CD4-positive, CD25-positive, alpha-beta regulatory T cell (primary cell): ENCODE measurements at regions not wholly inside any gene's neighbourhood (a gene's known extent, or its start where the extent isn't known, plus 50 kb on each side); places are given as distances from the start of the nearest gene placed in this dataset.

ENCODE experiments used
- ATAC-seq, 2 donors: fragments of 150-1000 bp; cut with Tn5 transposase; one replicate each; pipeline ENCODE4 v1.10.0; 2021; ENCODE audit warnings: low read depth in 2 of 2, moderate number of reproducible peaks in 2 of 2, moderate library complexity in 1 of 2
- DNase-seq, 3 donors: peaks; one replicate each; pipeline versions ENCODE4 v3.0.0 to v3.0.0-alpha.2; 2012 to 2022; ENCODE audit warnings: mixed read lengths in 1 of 3
- H3K27ac ChIP-seq: one replicate; pipeline ENCODE4 v1.7.0; 2013; ENCODE audit warnings: mild to moderate bottlenecking, low read length; ENCODE audit not compliant: insufficient read depth, poor library complexity, severe bottlenecking
- H3K27me3 ChIP-seq: one replicate; pipeline ENCODE4 v1.7.0; 2013; ENCODE audit warnings: low read length; ENCODE audit not compliant: control insufficient read depth, insufficient read depth
- H3K36me3 ChIP-seq: one replicate; pipeline ENCODE4 v1.7.0; 2013; ENCODE audit warnings: mild to moderate bottlenecking, low read length, moderate library complexity; ENCODE audit not compliant: control insufficient read depth, insufficient read depth
- H3K4me1 ChIP-seq: 2 replicates; pipeline ENCODE4 v1.7.0; 2013; ENCODE audit warnings: mild to moderate bottlenecking, low read length; ENCODE audit not compliant: insufficient read depth, control insufficient read depth, poor library complexity, severe bottlenecking
- H3K4me3 ChIP-seq: one replicate; pipeline ENCODE4 v1.7.0; 2013; ENCODE audit warnings: low read depth, mild to moderate bottlenecking, low read length, moderate library complexity
- H3K9me3 ChIP-seq, 2 experiments: 1 replicate in 1 of 2; 2 replicates in 1 of 2; pipeline ENCODE4 v1.7.0; 2013; ENCODE audit warnings: low read length in 2 of 2, mild to moderate bottlenecking in 1 of 2, moderate library complexity in 1 of 2; ENCODE audit not compliant: control insufficient read depth in 2 of 2
- H3K27ac Mint-ChIP-seq, 3 donors: one replicate each; pipeline ENCODE4 v1.8.0; 2020 to 2022; ENCODE audit warnings: mild to moderate bottlenecking in 3 of 3, mixed read lengths in 3 of 3, moderate library complexity in 2 of 3
- H3K27me3 Mint-ChIP-seq: one replicate; pipeline ENCODE4 v1.8.0; 2022; ENCODE audit warnings: mild to moderate bottlenecking, mixed read lengths
- H3K36me3 Mint-ChIP-seq: one replicate; pipeline ENCODE4 v1.8.0; 2020; ENCODE audit warnings: mixed read lengths
- H3K4me1 Mint-ChIP-seq, 4 donors: one replicate each; pipeline ENCODE4 v1.8.0; 2020 to 2022; ENCODE audit warnings: mixed read lengths in 4 of 4, mild to moderate bottlenecking in 1 of 4
- H3K4me3 Mint-ChIP-seq, 4 donors: one replicate each; pipeline ENCODE4 v1.8.0; 2020 to 2022; ENCODE audit warnings: mild to moderate bottlenecking in 4 of 4, mixed read lengths in 4 of 4, moderate library complexity in 3 of 4
- H3K9me3 Mint-ChIP-seq, 7 donors: one replicate each; pipeline ENCODE4 v1.8.0; 2020 to 2022; ENCODE audit warnings: mixed read lengths in 7 of 7, mild to moderate bottlenecking in 3 of 7, moderate library complexity in 2 of 7

DNA sequence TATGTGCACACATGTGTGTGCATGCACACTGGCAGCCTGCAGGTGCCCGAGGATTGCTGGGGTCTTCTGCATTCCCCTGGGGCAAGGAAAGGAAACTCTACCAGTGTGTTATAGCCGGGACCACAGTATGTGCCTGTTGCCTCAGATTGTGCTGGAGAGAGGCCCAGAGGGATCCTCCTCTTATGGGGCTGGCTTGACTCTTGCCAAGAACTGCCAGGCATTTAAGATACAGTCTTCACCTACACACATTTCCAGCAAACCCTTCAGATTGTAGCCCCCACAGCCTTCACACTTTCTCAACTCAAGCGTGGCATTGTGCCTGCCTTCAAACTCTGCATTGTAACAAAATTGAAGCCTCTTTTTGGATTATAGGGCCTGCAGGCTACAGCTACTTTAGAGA is 176.7 kb upstream of the DYRK2 start:
- DNase-seq (no peak), ATAC-seq (no peak)
- peaks cover 1% of the 10 kb centered on the region for H3K27me3 Mint-ChIP-seq
- H3K9me3 Mint-ChIP-seq = peaks cover 0 to 9% (median 5%) of the 10 kb centered on the region in 7 donors
- Histone ChIP-seq H3K4me3 (no peak overlapping the region), H3K36me3 (no peaks in the 10 kb centered on the region), H3K27ac (no peak overlapping the region), H3K27me3 (no peaks in the 10 kb centered on the region), H3K4me1 (peaks cover 5% of the 10 kb centered on the region), H3K9me3 (peaks cover 0 to 6% of the 10 kb centered on the region in 2 experiments)
- no peak overlapping the region for H3K27ac Mint-ChIP-seq
- no peaks in the 10 kb centered on the region for H3K36me3 Mint-ChIP-seq
- peaks cover 0 to 8% (median 6%) of the 10 kb centered on the region in 4 donors for H3K4me1 Mint-ChIP-seq
- no peak overlapping the region for H3K4me3 Mint-ChIP-seq

DNA sequence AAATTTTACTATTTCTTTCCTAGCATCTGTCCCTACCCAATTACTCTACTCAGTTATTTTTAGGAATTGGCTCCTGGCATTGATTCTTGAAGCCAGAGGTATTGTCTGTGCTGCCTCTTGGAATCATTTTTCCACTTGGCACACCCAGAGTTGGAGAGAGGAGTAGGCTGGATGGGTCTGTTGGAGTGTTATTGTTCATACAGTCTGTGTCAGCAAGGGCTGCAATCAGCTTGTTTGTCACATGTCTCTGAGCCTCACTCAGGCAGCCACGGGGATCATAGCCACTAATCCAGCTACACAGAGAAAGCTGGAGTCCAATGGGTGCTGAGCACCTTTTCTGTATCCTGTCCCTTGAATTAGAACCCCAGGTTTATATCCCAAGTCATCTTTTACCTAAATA is 176.0 kb upstream of the DYRK2 start:
- H3K4me1 Mint-ChIP-seq = peaks cover 0 to 8% (median 6%) of the 10 kb centered on the region in 4 donors
- peaks cover 0 to 4% (median 1%) of the 10 kb centered on the region in 7 donors for H3K9me3 Mint-ChIP-seq
- ATAC-seq (no peak), DNase-seq (no peak)
- no peak overlapping the region for H3K27ac Mint-ChIP-seq
- no peak overlapping the region for H3K27ac ChIP-seq
- H3K4me3 ChIP-seq = no peak overlapping the region
- no peaks in the 10 kb centered on the region for H3K27me3 Mint-ChIP-seq
- H3K27me3 ChIP-seq = no peaks in the 10 kb centered on the region
- H3K9me3 ChIP-seq = no peaks in the 10 kb centered on the region
- H3K36me3 ChIP-seq = no peaks in the 10 kb centered on the region
- peaks cover 5% of the 10 kb centered on the region for H3K4me1 ChIP-seq
- H3K36me3 Mint-ChIP-seq = no peaks in the 10 kb centered on the region
- H3K4me3 Mint-ChIP-seq = no peak overlapping the region

DNA sequence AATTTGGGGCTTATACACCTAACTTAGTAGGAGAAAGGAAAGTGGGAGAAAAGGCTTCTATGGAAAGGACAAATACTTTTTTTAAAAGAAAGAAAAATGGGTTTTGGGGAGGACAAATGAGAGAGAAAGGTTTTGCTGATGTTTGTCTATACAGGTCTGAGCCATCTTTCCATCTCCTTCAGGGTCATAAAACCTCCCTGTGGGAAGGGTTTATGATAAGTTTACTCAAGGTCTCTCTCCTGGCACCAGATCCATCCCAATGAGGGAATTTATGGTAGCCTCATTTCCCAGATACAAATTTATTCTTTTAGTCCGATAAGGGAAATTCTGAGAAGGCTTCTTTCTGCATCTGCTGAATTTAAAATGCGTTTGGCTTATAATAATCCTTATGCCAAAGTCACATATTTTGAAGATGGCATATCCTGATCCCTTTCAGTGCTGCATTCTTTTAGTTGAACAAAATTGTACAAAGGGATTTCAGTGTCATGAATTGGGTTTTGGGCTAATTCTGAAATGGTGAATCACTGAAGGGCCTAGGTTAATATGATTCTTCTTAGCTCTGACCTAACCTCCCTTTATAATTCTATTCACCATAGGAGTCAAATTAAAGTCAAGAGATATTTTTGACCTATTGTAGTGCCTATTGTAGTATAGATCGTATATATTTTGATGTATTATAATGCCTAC is 173.5 kb upstream of the DYRK2 start:
- no peak for ATAC-seq
- H3K27ac Mint-ChIP-seq = no peak overlapping the region
- no peaks in the 10 kb centered on the region for H3K27me3 Mint-ChIP-seq

DNA sequence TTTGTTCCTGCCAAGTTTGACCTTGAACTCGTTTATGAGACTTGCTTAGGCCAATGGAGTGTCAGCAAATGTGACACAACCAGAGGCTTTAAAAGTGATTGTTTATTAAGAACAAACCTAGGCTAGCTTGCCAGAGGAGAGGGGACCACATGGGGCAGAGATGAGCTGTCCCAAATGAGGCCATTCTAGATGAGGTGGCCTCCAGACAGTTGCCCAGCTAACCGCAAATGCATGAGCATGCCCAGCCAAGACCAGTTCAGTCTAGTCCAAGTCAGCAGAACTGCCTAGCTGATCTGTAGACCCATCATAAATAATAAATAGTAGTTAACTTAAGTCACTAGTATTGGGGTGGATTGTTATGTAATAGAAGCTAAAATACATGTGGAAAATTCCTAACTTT is 172.8 kb upstream of the DYRK2 start:
- H3K27me3 ChIP-seq = no peaks in the 10 kb centered on the region
- Mint-ChIP-seq H3K36me3 (no peaks in the 10 kb centered on the region), H3K27ac (no peak overlapping the region)

More for the DNA sequence above, 173.5 kb upstream of the DYRK2 start:
- Histone ChIP-seq H3K36me3 (no peaks in the 10 kb centered on the region), H3K27ac (no peak overlapping the region), H3K27me3 (no peaks in the 10 kb centered on the region), H3K4me1 (peaks cover 5% of the 10 kb centered on the region), H3K9me3 (no peaks in the 10 kb centered on the region), H3K4me3 (no peak overlapping the region)
- H3K36me3 Mint-ChIP-seq = no peaks in the 10 kb centered on the region
- H3K9me3 Mint-ChIP-seq = peaks cover 0 to 4% (median 0%) of the 10 kb centered on the region in 7 donors
- no peak for DNase-seq
- peaks cover 0 to 8% (median 6%) of the 10 kb centered on the region in 4 donors for H3K4me1 Mint-ChIP-seq
- H3K4me3 Mint-ChIP-seq = no peak overlapping the region

DNA sequence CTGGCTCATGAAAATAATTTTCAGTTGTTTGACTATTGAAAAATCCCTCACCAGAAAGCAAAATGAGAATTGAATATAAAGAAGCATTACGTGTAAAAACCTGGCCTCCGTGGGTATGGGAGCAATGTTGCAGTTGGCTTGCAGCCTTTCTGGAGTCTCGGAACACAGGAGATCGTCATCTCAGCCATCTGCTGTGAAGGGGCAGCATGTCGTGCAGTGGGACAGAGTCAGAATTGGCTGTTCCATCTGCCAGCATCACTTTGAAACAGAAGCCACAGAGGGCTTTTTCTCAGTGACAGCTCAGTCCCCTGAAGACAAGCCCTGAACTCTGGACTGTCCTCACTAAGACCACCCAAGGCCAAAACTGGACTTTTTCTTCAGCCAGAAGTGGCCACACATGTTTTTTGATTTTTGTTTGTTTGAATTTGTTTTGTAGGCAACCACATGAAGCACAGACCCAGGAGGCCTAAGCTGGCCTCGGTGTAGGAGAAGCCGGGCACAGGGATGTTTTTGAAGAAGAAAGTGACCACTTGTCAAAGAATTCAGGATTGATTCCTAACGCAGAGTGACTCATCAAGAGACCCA is 170.8 kb upstream of the DYRK2 start:
- no peak for ATAC-seq

More for the DNA sequence above, 172.8 kb upstream of the DYRK2 start:
- H3K9me3 ChIP-seq = no peaks in the 10 kb centered on the region
- Mint-ChIP-seq H3K27me3 (no peaks in the 10 kb centered on the region), H3K4me3 (no peak overlapping the region), H3K4me1 (peaks cover 0 to 8% (median 8%) of the 10 kb centered on the region in 4 donors), H3K9me3 (peaks cover 0 to 4% (median 0%) of the 10 kb centered on the region in 7 donors)
- ATAC-seq (no peak), DNase-seq (no peak)
- H3K27ac ChIP-seq = no peak overlapping the region
- no peaks in the 10 kb centered on the region for H3K36me3 ChIP-seq
- no peak overlapping the region for H3K4me3 ChIP-seq
- H3K4me1 ChIP-seq = peaks cover 5% of the 10 kb centered on the region

DNA sequence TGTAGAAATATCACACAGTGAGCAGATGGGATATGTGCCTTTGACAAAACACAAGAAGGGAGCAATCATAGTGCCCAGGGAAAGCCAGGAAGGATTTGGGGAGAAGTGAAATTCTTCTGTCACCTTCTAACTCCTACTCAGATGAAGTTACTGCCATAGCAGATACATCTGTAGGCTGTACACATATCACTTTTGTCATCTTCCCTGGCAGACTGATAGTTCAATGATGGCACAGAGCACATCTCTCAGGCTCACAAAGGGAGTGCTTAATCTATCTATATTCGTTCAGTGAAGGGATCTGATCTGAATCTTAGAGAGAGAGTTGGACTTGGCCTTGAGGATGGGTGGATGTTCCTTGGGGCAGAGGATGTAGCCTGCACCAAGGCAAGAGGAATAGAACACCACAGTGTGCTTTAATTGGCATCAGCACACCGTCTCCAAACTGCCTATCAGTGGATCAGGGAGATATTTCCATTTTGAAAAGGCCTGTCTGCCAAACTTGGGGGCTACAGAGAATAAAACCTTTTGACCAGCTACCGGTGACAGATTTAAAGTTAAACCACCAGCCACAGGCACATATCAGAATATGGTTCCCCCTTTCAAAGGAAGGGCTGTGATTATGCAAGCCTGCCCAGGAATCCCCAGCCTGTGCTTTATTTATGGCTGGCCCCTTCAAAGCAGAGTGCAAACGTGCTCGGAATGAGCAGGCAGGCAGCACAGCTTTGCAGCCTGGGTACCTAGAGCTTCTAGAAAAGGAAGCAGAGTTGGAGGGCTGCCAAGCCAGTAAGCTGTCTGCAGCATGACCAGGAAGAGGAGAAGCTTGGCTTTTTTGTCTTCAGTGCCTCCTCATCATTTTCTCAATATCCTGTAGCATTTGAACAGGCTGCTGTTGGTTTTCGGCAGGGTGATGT is 165.5 kb upstream of the DYRK2 start:
- Histone ChIP-seq H3K36me3 (no peaks in the 10 kb centered on the region), H3K4me1 (peaks cover 42% of the 10 kb centered on the region), H3K9me3 (peaks cover 8 to 9% of the 10 kb centered on the region in 2 experiments), H3K4me3 (peak overlapping the region; percentile 34), H3K27me3 (no peaks in the 10 kb centered on the region), H3K27ac (peak overlapping the region; percentile 67)
- Mint-ChIP-seq H3K27me3 (no peaks in the 10 kb centered on the region), H3K27ac (peak overlapping the region; percentile 83 to 96 (median 94)), H3K9me3 (peaks cover 0 to 5% (median 0%) of the 10 kb centered on the region in 7 donors), H3K4me1 (peaks cover 22 to 44% (median 38%) of the 10 kb centered on the region in 4 donors), H3K36me3 (no peaks in the 10 kb centered on the region), H3K4me3 (peak overlapping the region; percentile 8 to 72 (median 34))
- peak; percentile 84 to 87 for ATAC-seq
- peak; percentile 38 to 77 (median 73) for DNase-seq

More for the DNA sequence above, 170.8 kb upstream of the DYRK2 start:
- Histone ChIP-seq H3K9me3 (no peaks in the 10 kb centered on the region), H3K27ac (no peak overlapping the region), H3K36me3 (no peaks in the 10 kb centered on the region), H3K4me3 (no peak overlapping the region), H3K4me1 (peaks cover 13% of the 10 kb centered on the region), H3K27me3 (no peaks in the 10 kb centered on the region)
- peak overlapping the region in 1 of 4 donors; percentile 15 for H3K4me3 Mint-ChIP-seq
- no peak overlapping the region for H3K27ac Mint-ChIP-seq
- H3K4me1 Mint-ChIP-seq = peaks cover 6 to 17% (median 12%) of the 10 kb centered on the region in 4 donors
- H3K36me3 Mint-ChIP-seq = no peaks in the 10 kb centered on the region
- DNase-seq = no peak
- H3K27me3 Mint-ChIP-seq = no peaks in the 10 kb centered on the region
- H3K9me3 Mint-ChIP-seq = peaks cover 0 to 4% (median 0%) of the 10 kb centered on the region in 7 donors

DNA sequence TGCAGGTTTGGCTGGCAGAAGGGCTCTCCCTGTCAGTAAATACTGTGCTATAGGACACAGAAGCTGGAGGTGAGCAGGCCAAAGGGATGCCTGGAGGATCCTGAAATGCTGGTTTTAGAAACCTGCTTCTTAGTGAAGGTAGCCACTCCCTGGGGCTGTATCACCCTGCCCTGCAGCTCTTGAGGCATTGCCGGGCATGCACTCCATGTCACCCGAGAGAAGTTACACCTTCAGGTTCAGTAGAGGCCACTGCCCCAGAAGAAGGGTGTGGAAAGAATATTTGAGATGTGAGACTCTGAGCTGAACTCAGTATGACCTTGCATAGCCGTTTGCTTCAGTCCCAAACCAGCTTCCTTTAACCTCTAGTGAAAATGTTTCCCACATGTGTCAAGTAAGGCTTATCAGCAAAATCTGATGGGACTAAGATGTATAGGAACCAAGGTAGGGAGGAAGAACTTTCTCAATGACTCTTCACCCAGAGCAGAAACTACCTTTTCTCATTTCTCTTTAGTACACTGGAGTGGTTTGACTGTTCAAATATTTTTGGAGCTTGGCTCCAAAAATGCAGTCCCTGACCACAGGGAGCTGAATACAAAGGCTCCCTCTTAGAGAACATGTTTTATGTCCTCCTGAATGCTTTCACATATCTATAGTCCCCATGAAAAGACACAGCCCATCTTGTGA is 164.5 kb upstream of the DYRK2 start:
- peak overlapping the region; percentile 67 for H3K27ac ChIP-seq
- H3K4me1 Mint-ChIP-seq = peaks cover 22 to 44% (median 38%) of the 10 kb centered on the region in 4 donors
- peaks cover 42% of the 10 kb centered on the region for H3K4me1 ChIP-seq
- ATAC-seq (no peak), DNase-seq (no peak)
- H3K36me3 ChIP-seq = no peaks in the 10 kb centered on the region
- peak overlapping the region; percentile 34 for H3K4me3 ChIP-seq
- H3K9me3 ChIP-seq = peaks cover 11 to 19% of the 10 kb centered on the region in 2 experiments
- peaks cover 0 to 6% (median 2%) of the 10 kb centered on the region in 7 donors for H3K9me3 Mint-ChIP-seq
- H3K27me3 ChIP-seq = no peaks in the 10 kb centered on the region
- H3K27ac Mint-ChIP-seq = peak overlapping the region; percentile 83 to 96 (median 95)
- peak overlapping the region in 3 of 4 donors; percentile 12 to 72 (median 51) for H3K4me3 Mint-ChIP-seq
- H3K36me3 Mint-ChIP-seq = peaks cover under 1% of the 10 kb centered on the region
- no peaks in the 10 kb centered on the region for H3K27me3 Mint-ChIP-seq
